Type B pancreatic cell (in vitro differentiated cells): ENCODE measurements at regions not wholly inside any gene's neighbourhood (a gene's known extent, or its start where the extent isn't known, plus 50 kb on each side); places are given as distances from the start of the nearest gene placed in this dataset.

ENCODE experiments used
- DNase-seq: peaks from one replicate; pipeline ENCODE4 v3.0.0; 2021; ENCODE audit warnings: mixed read lengths; ENCODE audit not compliant: unreplicated experiment; ENCODE audit errors: extremely low spot score
- H3K27ac Mint-ChIP-seq: 2 replicates; pipeline ENCODE4 v1.8.0; 2021; ENCODE audit warnings: mild to moderate bottlenecking, mixed read lengths
- H3K27me3 Mint-ChIP-seq: 2 replicates; pipeline ENCODE4 v1.8.0; 2021; ENCODE audit warnings: mixed read lengths
- H3K36me3 Mint-ChIP-seq: 2 replicates; pipeline ENCODE4 v1.8.0; 2021; ENCODE audit warnings: mixed read lengths
- H3K4me1 Mint-ChIP-seq: one replicate; pipeline ENCODE4 v1.8.0; 2021; ENCODE audit warnings: mixed read lengths; ENCODE audit not compliant: unreplicated experiment
- H3K4me3 Mint-ChIP-seq: 2 replicates; pipeline ENCODE4 v1.8.0; 2021; ENCODE audit warnings: mild to moderate bottlenecking, mixed read lengths
- H3K9me3 Mint-ChIP-seq: 2 replicates; pipeline ENCODE4 v1.8.0; 2021; ENCODE audit warnings: mixed read lengths
- TF ChIP-seq, protein P1 (sequence below): fragments of 200-600 bp; sonication (generic); conservative IDR thresholded peaks from 2 replicates; pipeline ENCODE4 v1.5.0; 2021; ENCODE audit warnings: antibody characterized with exemption, mild to moderate bottlenecking

DNA sequence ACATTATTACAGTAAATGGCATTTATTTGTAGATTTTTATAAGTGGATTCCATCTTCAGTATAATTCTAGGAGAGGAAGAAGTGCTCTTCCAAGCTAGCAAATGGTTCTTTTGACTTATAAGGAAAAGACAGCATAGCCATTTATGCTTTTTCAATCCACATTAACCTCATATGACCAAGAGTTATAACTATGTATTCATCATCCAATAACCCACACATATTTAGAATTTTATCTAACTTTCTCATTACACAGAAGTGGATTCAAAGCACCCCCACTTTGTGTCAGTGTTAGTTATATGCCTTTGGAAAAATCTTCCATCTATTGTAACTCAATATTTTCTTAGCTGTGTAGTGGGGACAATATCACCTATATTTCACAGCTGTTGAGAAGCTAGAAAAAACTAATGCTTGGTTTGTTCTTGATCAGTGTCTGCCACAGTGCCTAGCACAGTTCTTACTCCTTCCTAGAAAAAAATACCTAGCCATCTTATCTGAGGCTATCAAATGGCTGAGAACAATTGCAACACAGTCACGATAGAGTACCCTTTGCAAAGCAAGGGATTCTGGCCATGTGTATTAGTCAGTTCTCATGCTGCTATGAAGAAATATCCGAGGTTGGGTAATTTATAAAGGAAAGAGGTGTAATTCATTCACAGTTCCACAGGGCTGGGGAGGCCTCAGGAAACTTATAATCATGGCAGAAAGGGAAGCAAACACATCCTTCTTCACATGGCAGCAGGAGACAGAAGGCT lies 986.3 kb downstream of the TFAP2A start:
- Mint-ChIP-seq H3K27me3 (no peaks in the 10 kb centered on the region), H3K9me3 (peaks cover 6% of the 10 kb centered on the region), H3K4me1 (no peaks in the 10 kb centered on the region), H3K4me3 (no peak overlapping the region), H3K36me3 (no peaks in the 10 kb centered on the region), H3K27ac (no peak overlapping the region)
- no peak for DNase-seq
- TF ChIP-seq, protein P1, sequence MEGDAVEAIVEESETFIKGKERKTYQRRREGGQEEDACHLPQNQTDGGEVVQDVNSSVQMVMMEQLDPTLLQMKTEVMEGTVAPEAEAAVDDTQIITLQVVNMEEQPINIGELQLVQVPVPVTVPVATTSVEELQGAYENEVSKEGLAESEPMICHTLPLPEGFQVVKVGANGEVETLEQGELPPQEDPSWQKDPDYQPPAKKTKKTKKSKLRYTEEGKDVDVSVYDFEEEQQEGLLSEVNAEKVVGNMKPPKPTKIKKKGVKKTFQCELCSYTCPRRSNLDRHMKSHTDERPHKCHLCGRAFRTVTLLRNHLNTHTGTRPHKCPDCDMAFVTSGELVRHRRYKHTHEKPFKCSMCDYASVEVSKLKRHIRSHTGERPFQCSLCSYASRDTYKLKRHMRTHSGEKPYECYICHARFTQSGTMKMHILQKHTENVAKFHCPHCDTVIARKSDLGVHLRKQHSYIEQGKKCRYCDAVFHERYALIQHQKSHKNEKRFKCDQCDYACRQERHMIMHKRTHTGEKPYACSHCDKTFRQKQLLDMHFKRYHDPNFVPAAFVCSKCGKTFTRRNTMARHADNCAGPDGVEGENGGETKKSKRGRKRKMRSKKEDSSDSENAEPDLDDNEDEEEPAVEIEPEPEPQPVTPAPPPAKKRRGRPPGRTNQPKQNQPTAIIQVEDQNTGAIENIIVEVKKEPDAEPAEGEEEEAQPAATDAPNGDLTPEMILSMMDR = no peak

DNA sequence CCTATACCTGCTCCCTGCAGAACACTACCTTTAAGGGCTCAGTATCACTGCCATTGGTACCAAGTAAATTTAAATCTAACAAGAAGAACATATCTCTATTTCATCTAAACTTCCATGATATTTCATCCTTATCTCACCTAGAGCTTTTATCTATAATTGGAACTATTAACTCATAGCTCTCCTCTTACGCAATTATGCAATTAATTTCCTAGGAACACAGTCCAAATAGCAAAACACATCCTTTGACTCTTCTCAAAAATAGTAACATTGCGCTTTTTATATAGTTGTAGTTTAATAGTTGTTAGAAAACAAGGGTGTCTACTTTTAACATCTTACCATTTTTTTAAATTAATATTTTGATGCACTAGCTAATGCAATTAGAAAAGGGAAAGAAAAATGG lies 986.8 kb upstream of the SLC35B3 start:
- TF ChIP-seq, protein P1 = no peak
- Mint-ChIP-seq H3K36me3 (no peaks in the 10 kb centered on the region), H3K4me1 (no peaks in the 10 kb centered on the region), H3K27ac (no peak overlapping the region), H3K27me3 (no peaks in the 10 kb centered on the region), H3K9me3 (no peaks in the 10 kb centered on the region), H3K4me3 (no peak overlapping the region)
- no peak for DNase-seq

DNA sequence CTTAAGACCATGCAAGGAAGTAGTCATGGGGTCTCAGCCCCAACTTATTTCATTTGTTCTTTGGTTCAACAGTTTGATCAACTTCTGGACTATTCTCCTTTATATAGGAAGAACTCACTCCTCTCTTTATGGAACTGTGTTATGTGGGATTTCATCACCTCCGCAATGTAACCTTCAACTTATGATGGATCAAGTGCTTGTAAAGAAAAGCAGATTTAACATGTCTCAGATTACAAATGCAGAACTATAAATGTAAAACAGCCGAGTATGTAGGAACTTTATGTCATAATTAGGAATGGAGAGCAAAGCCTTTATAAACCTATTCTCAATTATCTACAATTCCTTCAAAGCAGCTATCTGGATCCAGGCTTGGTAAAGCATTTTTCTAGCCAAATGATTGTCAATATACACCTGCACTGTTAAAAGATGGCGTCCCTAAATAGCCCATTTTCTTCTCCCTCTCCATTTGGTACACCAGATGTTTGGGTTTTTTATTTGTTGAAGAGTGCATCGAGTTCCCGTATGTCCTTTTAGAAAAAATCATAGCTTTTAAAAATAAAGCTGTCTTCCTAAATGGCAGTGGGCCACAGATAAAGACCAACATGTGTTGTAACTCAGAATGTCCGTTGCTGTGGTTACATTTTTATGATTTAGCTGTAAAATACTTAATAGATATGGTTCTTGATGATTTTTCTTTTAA lies 985.1 kb upstream of the SLC35B3 start:
- Mint-ChIP-seq H3K9me3 (no peaks in the 10 kb centered on the region), H3K27me3 (no peaks in the 10 kb centered on the region), H3K36me3 (no peaks in the 10 kb centered on the region), H3K27ac (no peak overlapping the region), H3K4me1 (no peaks in the 10 kb centered on the region), H3K4me3 (no peak overlapping the region)
- TF ChIP-seq, protein P1 = no peak
- no peak for DNase-seq

DNA sequence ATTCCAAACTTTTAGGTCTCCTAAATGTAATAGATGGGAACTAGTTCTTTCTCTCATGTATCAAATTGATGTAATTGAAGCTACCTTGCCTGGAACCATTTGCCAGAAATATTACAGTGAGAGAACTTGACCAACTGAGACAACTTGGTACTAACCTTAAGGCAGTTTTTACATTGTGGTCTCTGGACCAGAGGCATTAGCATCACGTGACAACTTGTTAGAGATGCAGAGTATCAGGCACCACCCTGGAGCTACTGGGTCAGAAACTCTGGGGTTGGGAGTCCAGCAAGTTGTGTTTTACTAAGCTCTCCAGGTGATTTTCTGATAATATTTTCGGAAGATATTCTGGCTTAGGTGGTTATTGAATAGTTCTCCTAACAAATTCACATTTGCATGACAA lies 982.1 kb upstream of the SLC35B3 start:
- DNase-seq = no peak
- H3K9me3 Mint-ChIP-seq = peaks cover 3% of the 10 kb centered on the region
- H3K27me3 Mint-ChIP-seq = no peaks in the 10 kb centered on the region
- H3K27ac Mint-ChIP-seq = no peak overlapping the region
- H3K36me3 Mint-ChIP-seq = no peaks in the 10 kb centered on the region
- TF ChIP-seq, protein P1 = no peak
- no peaks in the 10 kb centered on the region for H3K4me1 Mint-ChIP-seq
- no peak overlapping the region for H3K4me3 Mint-ChIP-seq

DNA sequence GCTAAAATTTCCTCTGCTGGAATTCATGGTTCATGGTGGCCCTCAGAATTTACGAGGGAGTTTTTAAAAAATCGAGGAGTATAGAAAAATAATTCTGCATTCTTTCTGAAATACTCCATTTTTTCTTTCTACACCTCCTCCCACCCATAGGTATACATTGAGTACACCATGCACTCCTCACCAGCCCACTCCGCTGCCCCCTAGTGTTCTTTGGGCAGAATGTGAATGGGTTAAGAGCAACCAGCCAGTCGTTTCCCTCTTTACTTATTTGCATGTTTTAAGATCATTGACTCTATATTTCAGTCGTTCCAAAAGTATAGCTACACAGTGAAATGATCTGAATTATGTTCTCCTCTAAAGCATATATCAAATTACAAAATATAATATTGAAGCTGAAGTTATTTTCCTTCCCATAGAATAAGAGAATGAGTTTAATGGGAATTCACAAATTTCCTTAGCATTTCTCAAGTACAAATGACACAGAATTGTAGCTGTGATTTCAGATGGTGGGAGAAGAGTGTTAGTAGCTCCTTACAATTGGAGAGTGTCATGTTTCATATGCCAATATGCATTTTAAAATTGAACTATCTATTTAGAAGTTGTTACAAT lies 977.7 kb upstream of the SLC35B3 start:
- no peak for DNase-seq
- no peak overlapping the region for H3K4me3 Mint-ChIP-seq
- TF ChIP-seq, protein P1 = peak; percentile 68
- no peaks in the 10 kb centered on the region for H3K4me1 Mint-ChIP-seq
- H3K27ac Mint-ChIP-seq = no peak overlapping the region
- H3K36me3 Mint-ChIP-seq = no peaks in the 10 kb centered on the region
- H3K27me3 Mint-ChIP-seq = no peaks in the 10 kb centered on the region
- peaks cover 3% of the 10 kb centered on the region for H3K9me3 Mint-ChIP-seq
